ENCODE measurements at regions not wholly inside any gene's neighbourhood (a gene's known extent, or its start where the extent isn't known, plus 50 kb on each side); places are given as distances from the start of the nearest gene placed in this dataset.

GRCh38 chr1:41976671-41977070 is 57.9 kb upstream of the HIVEP3 start:
- TF ChIP-seq CTCF (conservative IDR thresholded peaks at IDR 0.05; ENCODE audit: low read depth, low read length) (no peak), EZH2phosphoT487 (IDR thresholded peaks at IDR 0.05; ENCODE audit: borderline replicate concordance, low read length) (no peak), EZH2 (IDR thresholded peaks at IDR 0.05; ENCODE audit: low read length, unreplicated experiment) (no peak)
